GM21381 (cell line): ENCODE measurements at regions not wholly inside any gene's neighbourhood (a gene's known extent, or its start where the extent isn't known, plus 50 kb on each side); places are given as distances from the start of the nearest gene placed in this dataset.

ENCODE experiments used
- ATAC-seq: cut with Tn5 transposase; IDR thresholded peaks from one replicate; pipeline ENCODE4 v1.9.1; 2021; ENCODE audit warnings: mild to moderate bottlenecking, moderate library complexity; ENCODE audit not compliant: unreplicated experiment

GRCh38 chr9:113817171-113817570 lies 58.9 kb upstream of the ZNF618 start:
- ATAC-seq, result no peak

GRCh38 chr9:113818391-113818790 lies 57.7 kb upstream of the ZNF618 start:
- ATAC-seq, result no peak

GRCh38 chr9:113822315-113822714 lies 53.8 kb upstream of the ZNF618 start:
- ATAC-seq, result no peak

- no peak for ATAC-seq
Observed at GRCh38 chr9:113823421-113823820, 52.7 kb upstream of the ZNF618 start.
